Common myeloid progenitor, CD34-positive (primary cell): ENCODE measurements at regions not wholly inside any gene's neighbourhood (a gene's known extent, or its start where the extent isn't known, plus 50 kb on each side); places are given as distances from the start of the nearest gene placed in this dataset.

Experiments used
- CTCF ChIA-PET: fragments of 350-600 bp; sonication (Branson Sonifier 250); formaldehyde crosslinking; loops from one replicate; lab custom pipeline; 2021; ENCODE audit warnings: antibody characterized with exemption; lab: Charles Lee
- POLR2A ChIA-PET: fragments of 350-600 bp; sonication (Branson Sonifier 250); formaldehyde crosslinking; loops from one replicate; lab custom pipeline; 2021; ENCODE audit warnings: antibody characterized with exemption; lab: Charles Lee
- DNase-seq, 3 donors: peaks; one replicate each; pipeline versions ENCODE4 v3.0.0 to v3.0.0-alpha.2; 2013
- H3K27ac ChIP-seq, 2 experiments: 1 replicate in 1 of 2; 2 replicates in 1 of 2; pipeline ENCODE4 v1.7.0; 2013; ENCODE audit warnings: inconsistent platforms in 2 of 2, low read length in 2 of 2, mild to moderate bottlenecking in 2 of 2, low read depth in 1 of 2, moderate library complexity in 1 of 2; ENCODE audit not compliant: severe bottlenecking in 2 of 2, insufficient read depth in 1 of 2, poor library complexity in 1 of 2
- H3K27me3 ChIP-seq, 5 experiments: replicated peaks in 2 of 5; 1 replicate in 3 of 5; 2 replicates in 2 of 5; pipeline versions ENCODE4 v1.6.1 to v1.7.0; 2013; ENCODE audit warnings: low read length in 4 of 5, mild to moderate bottlenecking in 2 of 5, moderate library complexity in 2 of 5, inconsistent platforms in 1 of 5; ENCODE audit not compliant: insufficient read depth in 5 of 5, control insufficient read depth in 4 of 5
- H3K36me3 ChIP-seq, 4 experiments: 1 replicate in 2 of 4; 2 replicates in 2 of 4; pipeline versions ENCODE4 v1.6.1 to v1.7.0; 2013; ENCODE audit warnings: low read length in 3 of 4, control low read depth in 1 of 4, mild to moderate bottlenecking in 1 of 4; ENCODE audit not compliant: control insufficient read depth in 4 of 4, insufficient read depth in 4 of 4
- H3K4me1 ChIP-seq, 4 experiments: 1 replicate in 3 of 4; 2 replicates in 1 of 4; pipeline versions ENCODE4 v1.6.1 to v1.7.1; 2013; ENCODE audit warnings: low read length in 3 of 4, mild to moderate bottlenecking in 3 of 4, control low read depth in 1 of 4, inconsistent platforms in 1 of 4, moderate library complexity in 1 of 4; ENCODE audit not compliant: control insufficient read depth in 4 of 4, insufficient read depth in 4 of 4; ENCODE audit errors: control extremely low read depth in 1 of 4
- H3K4me3 ChIP-seq, 7 experiments: 1 replicate in 4 of 7; 2 replicates in 3 of 7; pipeline versions ENCODE4 v1.5.1 to v1.7.0; 2013; ENCODE audit warnings: mild to moderate bottlenecking in 7 of 7, low read length in 6 of 7, moderate library complexity in 6 of 7, inconsistent platforms in 2 of 7, low read depth in 2 of 7, control low read depth in 1 of 7; ENCODE audit not compliant: insufficient read depth in 4 of 7, control insufficient read depth in 1 of 7; ENCODE audit errors: extremely low read depth in 1 of 7
- H3K9me3 ChIP-seq, 5 experiments: 1 replicate in 4 of 5; 2 replicates in 1 of 5; pipeline versions ENCODE4 v1.6.1 to v1.7.1; 2013; ENCODE audit warnings: low read length in 4 of 5, mild to moderate bottlenecking in 2 of 5, inconsistent platforms in 1 of 5, low read depth in 1 of 5, moderate library complexity in 1 of 5; ENCODE audit not compliant: control insufficient read depth in 4 of 5, insufficient read depth in 2 of 5; ENCODE audit errors: control extremely low read depth in 1 of 5
- WGBS: methylation state at CpG from one replicate; pipeline ENCODE4 v1.1.5; 2013; ENCODE audit not compliant: insufficient coverage; 5-methylcytosine and 5-hydroxymethylcytosine counted together

GRCh38 chr5:158070859-158071258, 211.9 kb upstream of the CLINT1 start:
- Histone ChIP-seq H3K4me3 (no peak overlapping the region), H3K4me1 (peaks cover 0 to 3% (median 0%) of the 10 kb centered on the region in 4 experiments), H3K36me3 (no peaks in the 10 kb centered on the region), H3K9me3 (no peaks in the 10 kb centered on the region), H3K27ac (no peak overlapping the region), H3K27me3 (peaks cover 0 to 2% (median 0%) of the 10 kb centered on the region in 5 experiments)
- ChIA-PET CTCF (interaction anchor here (0.7 kb wide), 1 partner anchor 102 kb away, joined by 3 read pairs; no protein-coding TSS in a partner anchor), POLR2A (no interaction called here)
- no peak for DNase-seq
- 100% methylated on average over 1 of the region's 1 CpG for WGBS

- Histone ChIP-seq H3K4me3 (no peak overlapping the region), H3K27me3 (peaks cover 0 to 2% (median 0%) of the 10 kb centered on the region in 5 experiments), H3K9me3 (no peaks in the 10 kb centered on the region), H3K27ac (no peak overlapping the region), H3K36me3 (no peaks in the 10 kb centered on the region), H3K4me1 (peaks cover 0 to 2% (median under 1%) of the 10 kb centered on the region in 4 experiments)
- WGBS = 100% methylated on average over 2 of the region's 2 CpGs
- ChIA-PET POLR2A (no interaction called here), CTCF (no interaction called here)
- DNase-seq = no peak
Observed at GRCh38 chr5:158069838-158070237, 210.9 kb upstream of the CLINT1 start.

- no peak overlapping the region for H3K27ac ChIP-seq
- no peak overlapping the region for H3K4me3 ChIP-seq
- no peaks in the 10 kb centered on the region for H3K9me3 ChIP-seq
- ChIA-PET CTCF (no interaction called here), POLR2A (no interaction called here)
- no peak for DNase-seq
- peaks cover 0 to 2% (median under 1%) of the 10 kb centered on the region in 4 experiments for H3K4me1 ChIP-seq
- no CpG with 5 or more reads among the region's 4 CpGs for WGBS
- H3K27me3 ChIP-seq = peaks cover 0 to 2% (median 0%) of the 10 kb centered on the region in 5 experiments
- no peaks in the 10 kb centered on the region for H3K36me3 ChIP-seq
Observed at GRCh38 chr5:158068964-158069363, 210.0 kb upstream of the CLINT1 start.

- Histone ChIP-seq H3K4me3 (no peak overlapping the region), H3K36me3 (no peaks in the 10 kb centered on the region), H3K9me3 (peaks cover 0 to 3% (median 0%) of the 10 kb centered on the region in 5 experiments), H3K4me1 (peaks cover 0 to 2% (median under 1%) of the 10 kb centered on the region in 4 experiments), H3K27me3 (no peaks in the 10 kb centered on the region), H3K27ac (no peak overlapping the region)
- ChIA-PET CTCF (interaction anchor here (2.1 kb wide), 1 partner anchor 9 kb away, joined by 10 read pairs; no protein-coding TSS in a partner anchor), POLR2A (no interaction called here)
- 0% methylated on average over 1 of the region's 1 CpG for WGBS
- no peak for DNase-seq
Observed at GRCh38 chr5:158066076-158066475, 207.1 kb upstream of the CLINT1 start.

- ChIA-PET CTCF (interaction anchor here (1.1 to 2.1 kb wide), 2 partner anchors 11 to 1301 kb away, joined by 3 to 10 read pairs; no protein-coding TSS in a partner anchor), POLR2A (no interaction called here)
- no peak overlapping the region for H3K27ac ChIP-seq
- H3K27me3 ChIP-seq = no peaks in the 10 kb centered on the region
- H3K36me3 ChIP-seq = no peaks in the 10 kb centered on the region
- H3K4me3 ChIP-seq = no peak overlapping the region
- H3K9me3 ChIP-seq = peaks cover 0 to 3% (median 0%) of the 10 kb centered on the region in 5 experiments
- 73% methylated on average over 4 of the region's 5 CpGs for WGBS
- DNase-seq = no peak
- peaks cover 0 to 2% (median under 1%) of the 10 kb centered on the region in 4 experiments for H3K4me1 ChIP-seq
Observed at GRCh38 chr5:158064334-158065123, 205.6 kb upstream of the CLINT1 start.

GRCh38 chr5:158063052-158063451, 204.1 kb upstream of the CLINT1 start:
- 100% methylated on average over 1 of the region's 1 CpG for WGBS
- Histone ChIP-seq H3K27me3 (no peaks in the 10 kb centered on the region), H3K36me3 (no peaks in the 10 kb centered on the region), H3K4me3 (no peak overlapping the region), H3K4me1 (peaks cover 0 to 2% (median under 1%) of the 10 kb centered on the region in 4 experiments), H3K9me3 (peaks cover 0 to 3% (median 0%) of the 10 kb centered on the region in 5 experiments), H3K27ac (no peak overlapping the region)
- DNase-seq = no peak
- POLR2A ChIA-PET = no interaction called here
- CTCF ChIA-PET = interaction anchor here (1.4 to 2.9 kb wide), 3 partner anchors 11 to 27 kb away, joined by 3 to 14 read pairs (median 4); no protein-coding TSS in a partner anchor

GRCh38 chr5:158061451-158061850, 202.5 kb upstream of the CLINT1 start:
- CTCF ChIA-PET = interaction anchor here (2.1 to 2.9 kb wide), 2 partner anchors 13 to 18 kb away, joined by 4 to 14 read pairs; no protein-coding TSS in a partner anchor
- H3K9me3 ChIP-seq = peaks cover 0 to 3% (median 0%) of the 10 kb centered on the region in 5 experiments

More at GRCh38 chr5:158061451-158061850, 202.5 kb upstream of the CLINT1 start:
- no peak for DNase-seq
- Histone ChIP-seq H3K27me3 (no peaks in the 10 kb centered on the region), H3K27ac (no peak overlapping the region), H3K36me3 (no peaks in the 10 kb centered on the region), H3K4me3 (no peak overlapping the region), H3K4me1 (peaks cover 0 to 2% (median under 1%) of the 10 kb centered on the region in 4 experiments)
- POLR2A ChIA-PET = no interaction called here
- WGBS = 100% methylated on average over 4 of the region's 4 CpGs
